ENCODE measurements at regions not wholly inside any gene's neighbourhood (a gene's known extent, or its start where the extent isn't known, plus 50 kb on each side); places are given as distances from the start of the nearest gene placed in this dataset.
A peak's percentile ranks its signal among the peaks of the same experiment; 100 is the strongest.

GRCh38 chr15:56844471-56844870 lies 74.0 kb upstream of the TCF12 start:
- H3K27me3 ChIP-seq (ENCODE audit: control insufficient read depth, insufficient read depth, low read length) = no peaks in the 10 kb centered on the region
- DNase-seq (ENCODE audit: low read depth, low spot score) = no peak
- POLR2A ChIA-PET = no interaction called here
- TF ChIP-seq, protein P1, sequence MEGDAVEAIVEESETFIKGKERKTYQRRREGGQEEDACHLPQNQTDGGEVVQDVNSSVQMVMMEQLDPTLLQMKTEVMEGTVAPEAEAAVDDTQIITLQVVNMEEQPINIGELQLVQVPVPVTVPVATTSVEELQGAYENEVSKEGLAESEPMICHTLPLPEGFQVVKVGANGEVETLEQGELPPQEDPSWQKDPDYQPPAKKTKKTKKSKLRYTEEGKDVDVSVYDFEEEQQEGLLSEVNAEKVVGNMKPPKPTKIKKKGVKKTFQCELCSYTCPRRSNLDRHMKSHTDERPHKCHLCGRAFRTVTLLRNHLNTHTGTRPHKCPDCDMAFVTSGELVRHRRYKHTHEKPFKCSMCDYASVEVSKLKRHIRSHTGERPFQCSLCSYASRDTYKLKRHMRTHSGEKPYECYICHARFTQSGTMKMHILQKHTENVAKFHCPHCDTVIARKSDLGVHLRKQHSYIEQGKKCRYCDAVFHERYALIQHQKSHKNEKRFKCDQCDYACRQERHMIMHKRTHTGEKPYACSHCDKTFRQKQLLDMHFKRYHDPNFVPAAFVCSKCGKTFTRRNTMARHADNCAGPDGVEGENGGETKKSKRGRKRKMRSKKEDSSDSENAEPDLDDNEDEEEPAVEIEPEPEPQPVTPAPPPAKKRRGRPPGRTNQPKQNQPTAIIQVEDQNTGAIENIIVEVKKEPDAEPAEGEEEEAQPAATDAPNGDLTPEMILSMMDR (IDR thresholded peaks at IDR 0.05; ENCODE audit: low read depth, low read length) = no peak
- H3K27ac ChIP-seq (ENCODE audit: low read depth, low read length) = no peak overlapping the region
- no peaks in the 10 kb centered on the region for H3K9me3 ChIP-seq (ENCODE audit: control insufficient read depth, insufficient read depth, low read length)
- CTCF ChIA-PET = interaction anchor here (1.0 kb wide), 1 partner anchor 353 kb away, joined by 3 read pairs; no protein-coding TSS in a partner anchor
- H3K4me3 ChIP-seq (ENCODE audit: low read depth, low read length) = no peak overlapping the region

- ChIA-PET POLR2A (no interaction called here), CTCF (no interaction called here)
- no peak for DNase-seq (ENCODE audit: low read depth, low spot score)
- TF ChIP-seq, protein P1 (IDR thresholded peaks at IDR 0.05; ENCODE audit: low read depth, low read length) = no peak
- no peaks in the 10 kb centered on the region for H3K27me3 ChIP-seq (ENCODE audit: control insufficient read depth, insufficient read depth, low read length)
- H3K4me3 ChIP-seq (ENCODE audit: low read depth, low read length) = no peak overlapping the region
- no peak overlapping the region for H3K27ac ChIP-seq (ENCODE audit: low read depth, low read length)
- no peaks in the 10 kb centered on the region for H3K9me3 ChIP-seq (ENCODE audit: control insufficient read depth, insufficient read depth, low read length)
Observed at GRCh38 chr15:56839641-56840040, 78.8 kb upstream of the TCF12 start.

DNA sequence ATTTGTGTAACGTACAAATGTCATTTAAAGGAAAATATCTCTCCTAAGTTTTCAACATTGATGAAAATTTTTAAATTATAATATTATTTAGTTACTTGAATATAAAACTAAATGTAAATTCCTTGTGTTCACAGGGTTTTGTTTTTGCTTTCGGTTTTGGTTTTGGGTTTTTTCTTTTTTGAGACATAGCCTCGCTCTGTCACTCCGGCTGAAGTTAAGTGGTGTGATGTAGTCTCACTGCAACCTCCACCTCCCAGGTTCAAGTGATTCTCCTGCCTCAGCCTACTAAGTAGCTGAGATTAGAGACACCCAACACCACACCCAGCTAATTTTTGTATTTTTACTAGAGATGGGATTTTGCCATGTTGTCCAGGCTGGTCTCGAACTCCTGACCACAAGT lies 79.3 kb upstream of the TCF12 start:
- no peak overlapping the region for H3K27ac ChIP-seq (ENCODE audit: low read depth, low read length)
- ChIA-PET POLR2A (no interaction called here), CTCF (no interaction called here)
- H3K4me3 ChIP-seq (ENCODE audit: low read depth, low read length) = no peak overlapping the region
- H3K9me3 ChIP-seq (ENCODE audit: control insufficient read depth, insufficient read depth, low read length) = no peaks in the 10 kb centered on the region
- no peaks in the 10 kb centered on the region for H3K27me3 ChIP-seq (ENCODE audit: control insufficient read depth, insufficient read depth, low read length)
- TF ChIP-seq, protein P1 (IDR thresholded peaks at IDR 0.05; ENCODE audit: low read depth, low read length) = no peak
- no peak for DNase-seq (ENCODE audit: low read depth, low spot score)

DNA sequence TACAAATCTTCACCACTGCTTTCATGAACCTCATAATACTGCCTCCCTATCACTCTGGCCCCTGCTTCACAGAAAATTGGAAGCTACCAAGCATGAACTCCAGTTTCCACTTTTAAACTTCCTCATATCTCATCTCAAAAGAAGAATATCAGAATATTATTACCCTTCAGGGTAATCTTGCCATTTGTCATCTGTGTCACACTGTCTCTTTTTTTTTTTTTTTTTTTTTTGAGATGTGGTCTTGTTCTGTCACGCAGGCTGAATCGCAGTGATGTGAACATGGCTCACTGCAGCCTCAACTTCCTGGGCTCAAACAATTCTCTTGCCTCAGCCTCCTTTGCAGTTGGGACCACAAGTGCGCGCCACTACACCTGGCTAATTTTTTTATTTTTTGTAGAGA lies 80.4 kb upstream of the TCF12 start:
- no peak for DNase-seq (ENCODE audit: low read depth, low spot score)
- H3K27me3 ChIP-seq (ENCODE audit: control insufficient read depth, insufficient read depth, low read length) = no peaks in the 10 kb centered on the region
- no peak overlapping the region for H3K27ac ChIP-seq (ENCODE audit: low read depth, low read length)
- CTCF ChIA-PET = no interaction called here
- POLR2A ChIA-PET = no interaction called here
- TF ChIP-seq, protein P1 (IDR thresholded peaks at IDR 0.05; ENCODE audit: low read depth, low read length) = no peak
- H3K4me3 ChIP-seq (ENCODE audit: low read depth, low read length) = no peak overlapping the region
- H3K9me3 ChIP-seq (ENCODE audit: control insufficient read depth, insufficient read depth, low read length) = no peaks in the 10 kb centered on the region

DNA sequence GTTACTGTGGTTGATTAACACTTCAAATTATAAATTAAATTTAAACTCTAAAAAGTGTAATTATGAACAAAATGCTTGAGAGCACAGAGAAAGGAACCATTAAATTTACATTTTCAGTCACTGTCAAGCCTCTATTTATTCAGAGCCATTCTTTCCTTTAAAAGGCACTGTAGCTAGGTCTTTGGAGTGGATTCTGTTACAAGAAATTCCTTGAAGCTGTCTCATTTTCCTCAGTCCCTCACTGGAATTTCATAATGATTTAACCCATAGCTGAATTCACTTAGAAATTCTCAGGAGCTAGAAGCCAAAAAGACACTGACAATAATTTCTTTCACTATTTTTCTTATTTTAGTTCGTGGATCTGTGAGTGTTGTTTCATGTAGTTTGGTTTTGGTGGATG lies 81.2 kb upstream of the TCF12 start:
- DNase-seq (ENCODE audit: low read depth, low spot score) = peak; percentile 20
- Histone ChIP-seq H3K4me3 (ENCODE audit: low read depth, low read length) (no peak overlapping the region), H3K27me3 (ENCODE audit: control insufficient read depth, insufficient read depth, low read length) (no peaks in the 10 kb centered on the region), H3K9me3 (ENCODE audit: control insufficient read depth, insufficient read depth, low read length) (no peaks in the 10 kb centered on the region), H3K27ac (ENCODE audit: low read depth, low read length) (no peak overlapping the region)
- ChIA-PET POLR2A (no interaction called here), CTCF (interaction anchor here (1.0 kb wide), 1 partner anchor 376 kb away, joined by 4 read pairs; no protein-coding TSS in a partner anchor)
- TF ChIP-seq, protein P1 (IDR thresholded peaks at IDR 0.05; ENCODE audit: low read depth, low read length) = no peak
